NOMO-1 (cell line): ENCODE measurements at regions not wholly inside any gene's neighbourhood (a gene's known extent, or its start where the extent isn't known, plus 50 kb on each side); places are given as distances from the start of the nearest gene placed in this dataset.

Source experiments
- DNase-seq, 2 experiments: peaks; one replicate each; lab custom pipeline; 2025; ENCODE audit not compliant: unreplicated experiment in 2 of 2; lab: John Stamatoyannopoulos, UW

GRCh38 chr18:28834889-28835288, 658.0 kb upstream of the CDH2 start:
- no peak for DNase-seq

GRCh38 chr18:28831908-28832307, 655.0 kb upstream of the CDH2 start:
- no peak for DNase-seq

- no peak for DNase-seq
Measured at GRCh38 chr18:28831476-28831875, 654.5 kb upstream of the CDH2 start.

GRCh38 chr18:28826107-28826506, 649.2 kb upstream of the CDH2 start:
- no peak for DNase-seq

- DNase-seq, result no peak
Measured at GRCh38 chr18:28824183-28824574, 647.2 kb upstream of the CDH2 start.

- DNase-seq, result no peak
Measured at GRCh38 chr18:28823506-28824182, 646.7 kb upstream of the CDH2 start.

GRCh38 chr18:28820353-28820752, 643.4 kb upstream of the CDH2 start:
- no peak for DNase-seq

GRCh38 chr18:28816155-28816554, 639.2 kb upstream of the CDH2 start:
- DNase-seq, result no peak

- DNase-seq, result no peak
Measured at GRCh38 chr18:28814365-28814764, 637.4 kb upstream of the CDH2 start.

- no peak for DNase-seq
Measured at GRCh38 chr18:28808373-28808772, 631.4 kb upstream of the CDH2 start.

- no peak for DNase-seq
Measured at GRCh38 chr18:28805491-28805890, 628.6 kb upstream of the CDH2 start.

GRCh38 chr18:28804512-28805202, 627.7 kb upstream of the CDH2 start:
- DNase-seq, result no peak

GRCh38 chr18:28802546-28802945, 625.6 kb upstream of the CDH2 start:
- no peak for DNase-seq

- no peak for DNase-seq
Measured at GRCh38 chr18:28801876-28802275, 624.9 kb upstream of the CDH2 start.

- DNase-seq, result no peak
Measured at GRCh38 chr18:28794459-28795245, 617.7 kb upstream of the CDH2 start.

- DNase-seq, result no peak
Measured at GRCh38 chr18:28793901-28794300, 617.0 kb upstream of the CDH2 start.

GRCh38 chr18:28792404-28793086, 615.6 kb upstream of the CDH2 start:
- no peak for DNase-seq

GRCh38 chr18:28791101-28791500, 614.2 kb upstream of the CDH2 start:
- no peak for DNase-seq

- DNase-seq, result no peak
Measured at GRCh38 chr18:28789502-28789901, 612.6 kb upstream of the CDH2 start.

- DNase-seq, result no peak
Measured at GRCh38 chr18:28786926-28787325, 610.0 kb upstream of the CDH2 start.
